Hypothalamus (tissue), 51 donors: ENCODE measurements at regions not wholly inside any gene's neighbourhood (a gene's known extent, or its start where the extent isn't known, plus 50 kb on each side); places are given as distances from the start of the nearest gene placed in this dataset.

ENCODE experiments used
- DNase-seq, 51 donors: peaks; one replicate each; lab custom pipeline; 2025; lab: John Stamatoyannopoulos, UW

DNA sequence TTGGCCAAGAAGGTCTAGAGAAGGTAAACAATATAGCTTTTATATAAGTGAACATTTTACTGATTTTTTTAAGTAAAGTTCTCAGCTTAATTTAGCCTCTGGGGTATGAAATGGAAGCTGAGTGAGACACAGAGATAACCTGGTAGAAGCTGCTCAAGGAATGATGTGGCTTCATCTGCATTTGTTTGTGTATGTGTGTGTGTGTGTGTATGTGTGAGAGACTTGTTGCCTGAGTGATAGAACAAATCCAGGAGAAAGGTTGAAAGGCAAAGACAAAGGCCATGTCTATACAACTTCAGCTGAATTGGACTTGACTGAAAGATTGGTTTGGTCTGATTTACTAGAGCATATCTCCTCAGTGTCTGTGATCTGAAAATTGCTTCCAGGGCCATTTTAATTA, 63.6 kb downstream of the PCDH7 start:
- no peak for DNase-seq

DNA sequence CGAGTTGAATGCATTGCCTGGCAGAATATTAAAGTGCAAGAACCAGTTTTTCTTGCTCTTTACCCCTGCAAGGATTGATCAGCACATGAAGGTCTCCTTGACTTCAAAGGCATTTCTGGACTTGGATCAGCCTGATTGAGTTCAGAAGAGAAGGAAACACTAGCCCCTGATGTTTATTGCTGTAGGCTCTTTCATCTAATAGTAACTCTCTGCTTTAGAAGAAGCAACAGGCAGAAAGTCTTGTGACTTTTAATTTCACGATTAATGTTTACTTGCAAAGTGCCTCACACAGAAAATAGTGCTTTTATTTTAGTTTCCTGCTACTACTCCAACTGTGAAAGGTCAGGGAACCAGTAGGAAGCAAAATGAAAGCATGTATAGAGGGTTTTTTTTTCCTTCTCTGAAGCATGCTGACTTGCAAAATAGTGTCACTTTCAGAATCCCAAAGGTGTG, 69.1 kb downstream of the PCDH7 start:
- DNase-seq = no peak

- no peak for DNase-seq
Measured at GRCh38 chr4:30790123-30790522, 70.0 kb downstream of the PCDH7 start.

GRCh38 chr4:30790998-30791397, 70.8 kb downstream of the PCDH7 start:
- DNase-seq = no peak

- no peak for DNase-seq
Measured at GRCh38 chr4:30792601-30793000, 72.4 kb downstream of the PCDH7 start.

DNA sequence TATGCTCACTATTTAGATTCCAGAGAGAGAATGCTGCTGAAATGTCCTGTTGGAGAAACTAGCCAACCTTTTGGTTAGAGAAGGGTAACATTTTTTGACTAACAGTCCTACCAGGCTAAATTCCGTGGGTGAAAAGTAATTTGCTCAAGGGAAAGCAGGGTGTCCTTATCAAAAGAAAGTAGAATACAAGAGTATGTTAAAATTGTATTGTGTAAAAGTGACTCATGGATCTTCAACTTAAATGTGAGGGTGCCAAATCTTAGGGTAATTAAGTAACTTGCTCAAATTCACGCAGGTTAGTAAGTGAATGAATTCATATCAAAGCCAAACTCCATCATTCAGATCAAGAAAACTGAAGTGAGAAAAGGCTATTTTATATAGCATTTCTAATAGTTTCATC, 81.7 kb downstream of the PCDH7 start:
- DNase-seq = no peak

DNA sequence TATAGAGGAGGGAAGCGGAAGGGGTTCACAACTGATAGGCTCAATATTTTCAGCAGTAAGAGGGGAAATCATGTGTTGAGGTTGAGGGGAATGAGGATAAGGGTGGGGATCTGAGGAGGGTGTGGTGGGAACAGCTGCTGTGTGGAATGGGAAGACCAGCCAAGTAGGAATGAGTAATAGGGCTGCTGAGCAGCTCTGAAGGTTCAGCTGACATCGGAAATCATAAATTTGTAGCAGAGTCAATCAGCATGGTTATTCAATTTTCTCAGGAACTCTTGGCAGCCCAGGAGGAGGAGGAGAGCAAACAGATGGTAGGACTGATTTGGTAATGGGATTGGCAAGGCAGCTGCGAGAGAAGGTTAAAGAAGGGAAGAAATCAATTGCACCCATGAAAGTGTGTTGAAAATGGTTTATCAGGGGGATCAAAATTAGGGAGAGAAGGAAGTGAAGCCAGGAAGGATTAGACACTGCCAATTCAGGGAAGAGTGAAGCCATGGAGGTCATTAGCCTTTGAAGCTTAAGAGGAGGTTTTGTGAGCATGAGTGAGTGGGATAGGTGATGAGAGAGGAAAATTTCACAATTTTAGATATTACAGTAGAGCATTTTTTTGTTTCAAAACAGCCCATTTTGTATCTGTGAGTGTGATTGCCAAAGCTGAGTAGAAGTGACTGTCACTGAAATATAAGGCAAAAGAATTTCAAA, 82.6 kb downstream of the PCDH7 start:
- no peak for DNase-seq

DNA sequence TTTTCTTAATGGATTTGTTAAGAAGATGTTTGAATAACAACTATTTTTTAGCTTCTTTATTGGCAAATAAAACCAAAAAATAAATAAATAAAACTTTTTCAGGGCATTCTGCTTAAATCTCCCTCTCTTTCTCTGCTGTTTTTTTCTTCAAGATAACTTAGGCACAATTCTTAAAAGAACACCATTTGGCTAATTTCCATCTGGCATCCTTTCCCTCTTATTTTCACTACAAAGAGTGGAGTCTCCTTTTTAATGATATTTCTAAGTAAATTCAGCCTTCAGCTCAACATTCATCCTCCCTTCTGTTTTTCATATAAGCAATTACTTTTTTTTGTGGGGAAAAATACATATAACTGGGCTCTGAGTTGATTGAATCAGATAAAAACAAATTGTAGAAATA, 88.1 kb downstream of the PCDH7 start:
- DNase-seq = no peak

DNA sequence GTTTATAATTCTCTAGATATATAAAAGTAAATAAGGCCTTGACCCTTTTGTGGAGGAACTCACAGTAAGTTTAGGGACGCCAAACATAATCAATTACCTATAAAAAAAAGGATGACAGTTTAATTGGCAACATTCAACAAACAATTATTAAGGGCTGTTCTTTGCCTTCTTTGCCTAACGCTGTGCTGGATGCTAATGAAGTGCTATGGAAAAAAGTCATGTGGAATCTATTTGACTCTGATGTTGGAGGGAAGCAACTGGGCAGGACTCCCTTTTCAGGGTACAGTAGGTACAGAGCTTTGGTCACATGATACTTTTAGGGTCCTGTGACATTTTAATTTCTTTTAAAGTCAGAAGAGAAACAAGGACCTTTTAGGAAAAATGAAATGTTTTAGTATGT, 91.1 kb downstream of the PCDH7 start:
- DNase-seq = no peak

DNA sequence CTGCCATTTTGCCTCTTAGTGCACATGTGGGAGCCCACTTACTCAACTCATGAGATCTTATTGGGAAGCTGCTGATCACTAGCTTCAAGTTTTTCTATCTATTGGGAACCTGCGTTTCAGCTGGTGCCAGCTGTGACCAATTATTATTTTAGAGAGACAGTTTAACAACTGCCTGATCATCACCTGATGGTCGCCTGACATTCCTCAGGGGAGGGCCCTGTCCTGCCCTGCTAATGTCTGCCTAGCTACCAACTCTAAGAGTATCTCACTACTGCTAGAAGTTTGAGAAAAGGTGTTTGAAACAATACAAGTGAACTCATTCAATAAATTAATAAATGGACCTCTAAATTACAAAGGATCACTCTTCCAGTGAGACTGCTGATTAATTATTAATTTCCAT, 95.5 kb downstream of the PCDH7 start:
- no peak for DNase-seq

- DNase-seq = no peak
Measured at GRCh38 chr4:30817447-30817846, 97.3 kb downstream of the PCDH7 start.

DNA sequence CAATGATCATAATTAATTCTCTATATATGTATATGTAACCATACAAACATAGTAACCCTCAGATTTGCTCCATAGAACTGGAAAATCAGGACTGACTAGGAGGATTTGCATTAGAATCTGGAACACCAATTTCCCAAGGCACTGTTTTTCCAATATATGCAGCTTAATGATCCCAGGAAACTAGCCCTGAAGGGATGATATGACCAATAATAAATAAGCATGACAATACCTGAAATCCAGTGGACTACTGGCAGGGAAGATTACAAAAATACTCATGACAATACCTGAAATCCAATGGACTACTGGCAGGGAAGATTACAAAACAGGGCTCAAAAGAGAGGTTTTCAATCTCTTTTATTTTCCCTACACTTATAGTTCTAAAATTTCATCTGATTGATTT, 98.4 kb downstream of the PCDH7 start:
- no peak for DNase-seq

GRCh38 chr4:30821275-30821674, 101.1 kb downstream of the PCDH7 start:
- no peak for DNase-seq

DNA sequence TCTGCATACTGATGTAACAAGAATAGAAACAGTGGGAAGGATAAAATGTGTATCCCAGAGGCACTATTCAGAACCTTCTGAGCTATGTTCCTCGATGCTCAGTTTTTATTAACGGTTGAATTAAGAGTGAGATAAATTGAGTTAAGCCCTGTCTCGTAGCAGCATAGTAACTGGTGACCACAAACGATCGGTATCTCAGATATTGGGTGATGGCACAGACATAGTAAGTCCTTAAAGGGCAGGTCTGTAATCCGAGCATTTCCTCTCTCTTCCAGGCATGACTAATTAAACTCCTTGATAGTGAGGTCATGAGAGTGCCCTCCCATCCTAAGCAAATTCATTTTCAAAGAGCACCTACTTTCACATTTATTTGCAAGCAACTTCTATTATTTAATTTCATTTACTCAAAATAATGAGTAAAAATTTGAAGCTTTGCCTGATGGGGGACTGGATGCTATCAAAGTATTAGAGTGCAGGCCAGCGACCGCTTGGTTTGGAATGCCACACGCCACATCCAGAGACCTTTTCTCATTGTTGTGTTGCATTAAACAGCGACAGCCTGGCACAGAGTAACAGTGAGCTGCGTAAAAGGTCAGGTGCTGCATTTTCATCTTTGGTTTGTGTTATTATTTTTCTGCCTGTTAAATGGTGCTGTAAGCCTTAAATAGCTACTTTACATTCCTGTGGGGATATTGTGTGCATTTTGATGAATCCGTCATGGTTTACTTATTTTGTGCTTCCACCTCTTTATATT, 101.9 kb downstream of the PCDH7 start:
- no peak for DNase-seq

- no peak for DNase-seq
Measured at GRCh38 chr4:30822911-30823551, 102.9 kb downstream of the PCDH7 start.

- no peak for DNase-seq
Measured at GRCh38 chr4:30825008-30825770, 105.0 kb downstream of the PCDH7 start.

- DNase-seq = no peak
Measured at GRCh38 chr4:30828264-30828926, 108.2 kb downstream of the PCDH7 start.

GRCh38 chr4:30832639-30833038, 112.5 kb downstream of the PCDH7 start:
- DNase-seq = no peak

DNA sequence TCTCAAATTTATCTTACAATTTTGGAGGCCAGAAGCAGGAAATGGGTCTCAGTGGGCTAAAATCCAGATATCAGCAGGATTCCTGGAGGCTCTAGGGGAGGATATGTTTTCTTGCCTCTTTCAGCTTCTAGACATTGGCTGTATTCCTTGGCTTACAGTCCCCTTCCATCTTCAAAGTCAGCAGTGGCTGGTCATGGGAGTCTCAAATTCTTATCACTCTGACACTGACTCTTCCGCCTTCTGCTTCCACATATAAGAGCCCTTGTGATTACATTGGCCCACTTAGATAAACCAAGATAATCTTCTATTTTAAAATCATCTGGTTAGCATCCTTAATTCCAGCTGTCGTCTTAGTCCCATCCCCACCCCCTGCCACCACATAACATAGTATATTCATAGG, 113.0 kb downstream of the PCDH7 start:
- no peak for DNase-seq

GRCh38 chr4:30835044-30835443, 114.9 kb downstream of the PCDH7 start:
- peak in 1 of 51 donors; percentile 4 for DNase-seq

DNA sequence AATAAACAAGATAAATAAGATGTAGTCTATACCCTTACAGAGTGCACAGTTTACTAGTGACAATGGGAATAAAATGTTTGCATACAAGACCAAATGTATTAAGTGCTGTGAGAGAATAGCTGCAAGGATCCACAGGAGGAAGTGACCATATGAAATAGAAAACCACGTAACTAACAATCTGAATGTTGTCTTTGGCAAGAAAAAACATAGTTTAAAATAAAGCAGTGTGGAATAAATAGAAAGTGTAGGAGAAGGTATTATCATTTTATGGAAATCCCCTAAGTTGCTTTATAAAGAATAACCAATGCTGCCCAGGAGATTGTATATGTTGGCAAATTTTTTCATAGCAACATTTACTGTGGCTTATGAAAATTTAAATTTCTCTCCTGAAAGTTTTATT, 116.1 kb downstream of the PCDH7 start:
- DNase-seq = no peak
